ENCODE measurements at regions not wholly inside any gene's neighbourhood (a gene's known extent, or its start where the extent isn't known, plus 50 kb on each side); places are given as distances from the start of the nearest gene placed in this dataset.

DNA sequence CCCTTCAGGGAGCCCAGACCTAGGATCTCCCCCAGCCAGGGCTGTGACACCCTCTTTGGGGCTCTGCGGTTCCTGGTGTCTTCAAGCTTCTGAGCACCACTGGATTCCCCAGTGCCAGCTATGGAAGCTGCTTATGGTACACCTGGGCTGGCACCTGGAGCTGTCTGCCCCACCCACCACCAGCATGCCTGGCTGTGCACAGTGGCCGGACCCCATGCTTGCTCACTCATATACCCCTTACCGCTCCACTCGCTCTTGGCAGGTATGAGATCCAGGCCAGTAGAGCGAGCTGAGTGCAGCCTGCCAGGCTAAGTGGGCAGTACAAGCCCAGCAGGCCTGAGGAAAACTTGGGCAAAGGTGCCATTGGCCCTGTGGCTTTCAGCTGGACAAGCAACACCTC, 114.0 kb downstream of the DACT1 start:
- Mint-ChIP-seq H3K27me3 (ENCODE audit: low read depth) (no peaks in the 10 kb centered on the region; the same call in 1 of the 2 replicates), H3K36me3 (ENCODE audit: insufficient read depth in 1 of 3, low read depth in 3 of 3) (no peaks in the 10 kb centered on the region), H3K4me1 (peaks cover 17 to 19% of the 10 kb centered on the region in 2 experiments), H3K9me3 (no peaks in the 10 kb centered on the region), H3K27ac (no peak overlapping the region), H3K4me3 (no peak overlapping the region)
- H3K9ac ChIP-seq (ENCODE audit: extremely low read depth, insufficient read length, low read length), result no peak overlapping the region
- H3K23me2 ChIP-seq (ENCODE audit: insufficient read length, low read depth, low read length, poor library complexity, severe bottlenecking), result no peaks in the 10 kb centered on the region
- H2BK5ac ChIP-seq (ENCODE audit: insufficient read length, low read length), result no peak overlapping the region
- H2BK15ac ChIP-seq (ENCODE audit: low read depth, low read length), result no peak overlapping the region
- no peak overlapping the region for H2BK12ac ChIP-seq (ENCODE audit: insufficient read length, low read depth, low read length)
- H2BK20ac ChIP-seq (ENCODE audit: low read depth, low read length, poor library complexity, severe bottlenecking), result no peak overlapping the region
- no peak overlapping the region for H2BK120ac ChIP-seq (ENCODE audit: low read depth, low read length, poor library complexity, severe bottlenecking)
- H4K20me1 ChIP-seq (ENCODE audit: control insufficient read depth, insufficient read depth, insufficient read length), result no peaks in the 10 kb centered on the region
- no peak overlapping the region for H3K56ac ChIP-seq (ENCODE audit: insufficient read length, low read depth, low read length)
- H2AK5ac ChIP-seq (ENCODE audit: insufficient read length, low read length), result no peak overlapping the region
- no peak overlapping the region for H3K4me2 ChIP-seq (ENCODE audit: insufficient read depth, insufficient read length, low read length)
- no peak overlapping the region for H3K14ac ChIP-seq (ENCODE audit: insufficient read depth, low read length)
- no peaks in the 10 kb centered on the region for H3K27me3 ChIP-seq (ENCODE audit: insufficient read depth, low read length)
- H2AFZ ChIP-seq (ENCODE audit: low read length), result no peak overlapping the region
- DNase-seq, result no peak
- no peak overlapping the region for H4K8ac ChIP-seq (replicated peaks; ENCODE audit: insufficient read length, low read depth, low read length)
- no peaks in the 10 kb centered on the region for H3K79me2 ChIP-seq (ENCODE audit: insufficient read depth, low read length)
- no peak overlapping the region for H3K18ac ChIP-seq (ENCODE audit: insufficient read length, low read depth, low read length)
- no peak overlapping the region for H3K4ac ChIP-seq (ENCODE audit: low read depth, low read length)
- TF ChIP-seq, protein P1, sequence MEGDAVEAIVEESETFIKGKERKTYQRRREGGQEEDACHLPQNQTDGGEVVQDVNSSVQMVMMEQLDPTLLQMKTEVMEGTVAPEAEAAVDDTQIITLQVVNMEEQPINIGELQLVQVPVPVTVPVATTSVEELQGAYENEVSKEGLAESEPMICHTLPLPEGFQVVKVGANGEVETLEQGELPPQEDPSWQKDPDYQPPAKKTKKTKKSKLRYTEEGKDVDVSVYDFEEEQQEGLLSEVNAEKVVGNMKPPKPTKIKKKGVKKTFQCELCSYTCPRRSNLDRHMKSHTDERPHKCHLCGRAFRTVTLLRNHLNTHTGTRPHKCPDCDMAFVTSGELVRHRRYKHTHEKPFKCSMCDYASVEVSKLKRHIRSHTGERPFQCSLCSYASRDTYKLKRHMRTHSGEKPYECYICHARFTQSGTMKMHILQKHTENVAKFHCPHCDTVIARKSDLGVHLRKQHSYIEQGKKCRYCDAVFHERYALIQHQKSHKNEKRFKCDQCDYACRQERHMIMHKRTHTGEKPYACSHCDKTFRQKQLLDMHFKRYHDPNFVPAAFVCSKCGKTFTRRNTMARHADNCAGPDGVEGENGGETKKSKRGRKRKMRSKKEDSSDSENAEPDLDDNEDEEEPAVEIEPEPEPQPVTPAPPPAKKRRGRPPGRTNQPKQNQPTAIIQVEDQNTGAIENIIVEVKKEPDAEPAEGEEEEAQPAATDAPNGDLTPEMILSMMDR (conservative IDR thresholded peaks at IDR 0.05), result no peak
- H3T11ph ChIP-seq (ENCODE audit: low read length), result no peak overlapping the region
- H4K91ac ChIP-seq (ENCODE audit: insufficient read length, low read depth, low read length), result no peak overlapping the region
- H3K9me3 ChIP-seq (ENCODE audit: control insufficient read depth, low read depth, low read length), result no peaks in the 10 kb centered on the region
- H3K79me1 ChIP-seq (ENCODE audit: insufficient read depth, low read depth, low read length, poor library complexity, severe bottlenecking), result no peaks in the 10 kb centered on the region
- WGBS (ENCODE audit: extremely low coverage, insufficient read length, low lambda C conversion rate), result no CpG with 5 or more reads among the region's 5 CpGs
- H3K4me1 ChIP-seq (ENCODE audit: insufficient read depth, low read length), result peaks cover 9% of the 10 kb centered on the region; the same call in 1 of the 2 replicates
- no peak overlapping the region for H3K23ac ChIP-seq (ENCODE audit: insufficient read length, low read depth, low read length)
- no peak overlapping the region for H4K5ac ChIP-seq (ENCODE audit: insufficient read length, low read depth, low read length)
- H3K27ac ChIP-seq (ENCODE audit: insufficient read length, low read depth, low read length), result no peak overlapping the region
